GM23248 (cell line): ENCODE measurements at regions not wholly inside any gene's neighbourhood (a gene's known extent, or its start where the extent isn't known, plus 50 kb on each side); places are given as distances from the start of the nearest gene placed in this dataset.

Source experiments
- EZH2 ChIP-seq: fragments of 200-600 bp; sonication (generic); IDR thresholded peaks from 2 replicates; pipeline ENCODE4 v1.6.1; 2018; ENCODE audit warnings: antibody characterized with exemption, mild to moderate bottlenecking; ENCODE audit not compliant: insufficient read depth, poor library complexity, severe bottlenecking
- EZH2phosphoT487 ChIP-seq: fragments of 200-600 bp; sonication (generic); IDR thresholded peaks from 2 replicates; pipeline ENCODE4 v1.6.1; 2018; ENCODE audit warnings: antibody characterized with exemption, moderate library complexity, mild to moderate bottlenecking, low read depth; ENCODE audit not compliant: insufficient read depth

DNA sequence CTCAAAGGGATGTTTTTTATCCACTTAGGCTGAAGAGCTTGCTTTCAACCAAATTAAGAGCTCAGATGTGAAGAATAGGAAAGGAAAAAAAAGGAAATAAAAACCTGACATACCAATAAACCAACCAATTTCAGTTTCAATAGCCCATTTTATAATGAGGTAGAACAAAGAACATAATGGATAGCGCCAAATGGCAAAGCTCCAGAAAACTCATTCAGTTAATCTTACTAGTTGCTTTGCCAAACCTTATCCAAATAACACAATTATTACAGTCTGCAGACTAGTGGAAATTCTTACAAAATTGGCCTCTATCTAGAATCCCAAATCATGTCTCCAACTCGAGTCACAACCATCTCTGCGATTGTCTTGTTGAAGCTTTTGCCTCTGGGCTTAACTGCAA is 337.0 kb downstream of the CRPPA start:
- TF ChIP-seq EZH2phosphoT487 = no peak
- TF ChIP-seq EZH2 = no peak
